HEK293T (cell line): ENCODE measurements at regions not wholly inside any gene's neighbourhood (a gene's known extent, or its start where the extent isn't known, plus 50 kb on each side); places are given as distances from the start of the nearest gene placed in this dataset.

ENCODE experiments used
- ARNT ChIP-seq: fragments of 450-650 bp; IDR thresholded peaks from 2 replicates; pipeline ENCODE4 v1.6.1; 2017; ENCODE audit warnings: mild to moderate bottlenecking
- BHLHE40 ChIP-seq: fragments of 450-650 bp; IDR thresholded peaks from 2 replicates; pipeline ENCODE4 v1.6.1; 2016; ENCODE audit warnings: mild to moderate bottlenecking, moderate library complexity, borderline replicate concordance
- ELF4 ChIP-seq: fragments of 450-650 bp; IDR thresholded peaks from 2 replicates; pipeline ENCODE4 v1.6.1; 2017; ENCODE audit warnings: antibody characterized with exemption
- LEF1 ChIP-seq: fragments of 450-650 bp; IDR thresholded peaks from 2 replicates; pipeline ENCODE4 v1.6.1; 2017; ENCODE audit warnings: mild to moderate bottlenecking, borderline replicate concordance
- NFRKB ChIP-seq: fragments of 450-650 bp; IDR thresholded peaks from 2 replicates; pipeline ENCODE4 v1.6.1; 2016; ENCODE audit warnings: mild to moderate bottlenecking, moderate library complexity
- SP1 ChIP-seq: fragments of 450-650 bp; IDR thresholded peaks from 2 replicates; pipeline ENCODE4 v1.6.1; 2017

DNA sequence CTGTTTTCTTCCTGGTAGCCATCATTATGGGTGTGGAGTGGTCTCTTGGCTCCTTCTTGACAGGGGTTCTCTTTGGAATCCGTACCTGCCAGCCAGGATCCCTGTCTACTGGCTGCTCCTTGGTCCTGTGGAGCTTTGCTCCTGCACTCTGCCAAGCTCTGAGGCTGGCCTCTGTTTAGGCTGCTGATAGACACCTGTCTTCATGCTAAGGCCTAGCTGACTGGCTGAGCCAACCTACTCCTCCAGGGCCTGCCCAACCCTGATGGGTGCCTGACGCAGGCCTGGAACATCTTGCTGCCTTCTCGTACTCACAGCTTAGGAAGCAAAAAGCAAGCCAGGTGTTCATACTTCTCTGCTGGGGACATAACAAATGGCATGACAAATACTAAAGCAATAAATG, 333.6 kb upstream of the ZNF32 start:
- TF ChIP-seq NFRKB (no peak), SP1 (no peak), BHLHE40 (no peak), LEF1 (no peak), ARNT (no peak), ELF4 (no peak)
